ENCODE measurements at regions not wholly inside any gene's neighbourhood (a gene's known extent, or its start where the extent isn't known, plus 50 kb on each side); places are given as distances from the start of the nearest gene placed in this dataset.
A peak's percentile ranks its signal among the peaks of the same experiment; 100 is the strongest.

DNA sequence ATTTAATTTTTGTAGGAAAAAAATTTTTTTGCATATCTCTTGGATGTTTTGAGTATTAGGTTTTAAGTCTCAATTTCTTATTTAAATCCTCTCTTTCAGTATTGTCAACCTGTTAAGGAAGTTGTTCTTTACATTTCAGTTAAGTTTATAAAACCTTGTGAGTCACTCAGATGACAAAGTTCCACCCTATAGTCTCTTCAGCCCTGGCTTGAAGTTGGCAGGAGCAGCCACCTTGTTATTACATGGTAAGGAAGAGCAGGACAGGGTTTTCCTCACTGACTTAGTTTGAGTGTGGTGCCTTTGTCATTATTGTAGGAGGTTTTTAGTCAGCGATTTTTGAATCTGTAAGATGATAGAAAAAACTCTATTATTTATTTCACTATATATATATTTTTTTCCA lies 2143.9 kb downstream of the MRPL39 start:
- H3K27me3 ChIP-seq (ENCODE audit: insufficient read depth, low read length): no peaks in the 10 kb centered on the region
- no peaks in the 10 kb centered on the region for H3K36me3 ChIP-seq (ENCODE audit: insufficient read depth, low read length)
- H3K9ac ChIP-seq (ENCODE audit: low read depth, low read length): no peak overlapping the region
- peaks cover 6% of the 10 kb centered on the region; the same call in 1 of the 2 replicates for H3K4me1 ChIP-seq (ENCODE audit: insufficient read depth, low read length)
- H3K9me3 ChIP-seq (ENCODE audit: insufficient read depth, low read depth, low read length): no peaks in the 10 kb centered on the region
- no CpG with 5 or more reads among the region's 1 CpG for WGBS
- no peak overlapping the region for H3K4me3 ChIP-seq (ENCODE audit: low read length)
- H3K27ac ChIP-seq (ENCODE audit: low read depth, low read length): no peak overlapping the region

DNA sequence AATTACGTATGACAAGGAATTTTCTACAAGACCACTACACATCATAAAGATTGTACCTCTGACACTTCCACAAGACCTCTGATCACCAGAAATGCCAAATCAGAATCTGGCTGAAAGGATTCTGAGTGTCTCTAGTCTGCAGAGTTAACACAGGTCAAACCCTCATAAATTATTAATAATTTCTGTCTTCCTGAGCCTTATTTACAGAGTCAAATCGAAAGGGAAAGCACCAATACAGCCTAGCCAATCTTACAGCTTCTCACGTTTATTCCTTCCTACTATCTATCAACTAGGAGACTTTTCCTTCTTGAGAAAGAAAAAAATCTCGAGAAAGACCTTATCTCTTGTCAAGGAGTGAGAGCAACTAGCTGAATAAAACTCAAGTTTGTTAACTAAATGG lies 2151.6 kb downstream of the MRPL39 start:
- Histone ChIP-seq H3K4me3 (ENCODE audit: low read length) (no peak overlapping the region), H3K27me3 (ENCODE audit: insufficient read depth, low read length) (no peaks in the 10 kb centered on the region), H3K9ac (ENCODE audit: low read depth, low read length) (no peak overlapping the region), H3K9me3 (ENCODE audit: insufficient read depth, low read depth, low read length) (no peaks in the 10 kb centered on the region), H3K36me3 (ENCODE audit: insufficient read depth, low read length) (no peaks in the 10 kb centered on the region), H3K27ac (ENCODE audit: low read depth, low read length) (no peak overlapping the region), H3K4me1 (ENCODE audit: insufficient read depth, low read length) (no peaks in the 10 kb centered on the region)
- WGBS: 74% methylated on average over 4 of the region's 4 CpGs

DNA sequence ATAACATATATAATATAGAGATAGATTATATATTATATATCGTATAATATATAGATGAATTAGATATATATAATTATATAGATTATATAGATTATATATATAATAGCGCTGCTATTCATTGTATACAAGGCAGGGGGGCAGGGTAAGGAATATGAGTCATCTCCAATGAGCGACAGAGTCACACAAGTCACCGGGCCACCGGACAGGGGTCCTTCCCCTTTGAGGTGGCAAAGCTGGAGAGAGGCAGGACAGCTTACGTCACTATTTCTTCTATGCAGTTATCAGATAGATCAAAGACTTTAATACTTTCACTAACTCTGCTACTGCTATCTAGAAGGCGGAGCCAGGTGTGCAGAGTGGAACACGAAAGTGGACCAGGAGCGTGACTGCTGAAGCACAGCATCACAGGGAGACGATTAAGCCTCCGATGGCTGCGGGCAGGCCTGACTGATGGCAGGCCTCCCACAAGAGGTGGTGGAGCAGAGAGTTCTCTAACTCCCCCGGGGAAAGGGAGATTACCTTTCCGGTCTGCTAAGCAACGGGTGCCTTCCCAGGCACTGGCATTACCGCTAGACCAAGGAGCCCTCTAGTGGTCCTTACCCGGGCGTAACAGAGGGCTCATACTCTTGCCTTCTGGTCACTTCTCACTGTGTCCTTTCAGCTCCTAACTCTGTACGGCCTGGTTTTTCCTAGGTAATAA lies 2154.7 kb downstream of the MRPL39 start:
- 40% methylated on average over 16 of the region's 19 CpGs for WGBS
- H3K36me3 ChIP-seq (ENCODE audit: insufficient read depth, low read length): no peaks in the 10 kb centered on the region
- no peaks in the 10 kb centered on the region for H3K27me3 ChIP-seq (ENCODE audit: insufficient read depth, low read length)
- H3K4me3 ChIP-seq (ENCODE audit: low read length): peak overlapping the region; percentile 28
- H3K4me1 ChIP-seq (ENCODE audit: insufficient read depth, low read length): no peaks in the 10 kb centered on the region
- H3K9me3 ChIP-seq (ENCODE audit: insufficient read depth, low read depth, low read length): no peaks in the 10 kb centered on the region
- H3K9ac ChIP-seq (ENCODE audit: low read depth, low read length): no peak overlapping the region
- H3K27ac ChIP-seq (ENCODE audit: low read depth, low read length): no peak overlapping the region

DNA sequence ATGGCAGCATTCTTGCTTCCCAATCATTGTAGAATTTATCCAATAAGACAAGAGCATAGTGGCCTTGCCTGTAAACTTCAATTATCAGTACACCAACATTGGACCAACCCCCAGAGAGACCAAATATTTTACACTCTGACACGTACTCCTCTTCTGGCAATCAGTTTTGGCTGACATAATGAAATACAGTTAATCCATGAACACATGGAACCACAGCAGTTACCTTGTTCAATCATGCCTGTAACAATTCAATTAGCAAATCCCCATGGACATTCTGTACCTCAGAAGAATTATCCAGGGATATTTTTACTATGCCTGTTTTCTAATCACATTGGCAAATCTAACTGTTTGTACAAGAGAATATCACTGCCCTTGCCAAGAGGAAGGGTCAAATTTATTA lies 2162.0 kb downstream of the MRPL39 start:
- 80% methylated on average over 1 of the region's 1 CpG for WGBS
- no peaks in the 10 kb centered on the region for H3K9me3 ChIP-seq (ENCODE audit: insufficient read depth, low read depth, low read length)
- H3K4me3 ChIP-seq (ENCODE audit: low read length): no peak overlapping the region
- no peak overlapping the region for H3K9ac ChIP-seq (ENCODE audit: low read depth, low read length)
- H3K27ac ChIP-seq (ENCODE audit: low read depth, low read length): no peak overlapping the region
- H3K36me3 ChIP-seq (ENCODE audit: insufficient read depth, low read length): no peaks in the 10 kb centered on the region
- H3K27me3 ChIP-seq (ENCODE audit: insufficient read depth, low read length): no peaks in the 10 kb centered on the region
- no peaks in the 10 kb centered on the region for H3K4me1 ChIP-seq (ENCODE audit: insufficient read depth, low read length)

DNA sequence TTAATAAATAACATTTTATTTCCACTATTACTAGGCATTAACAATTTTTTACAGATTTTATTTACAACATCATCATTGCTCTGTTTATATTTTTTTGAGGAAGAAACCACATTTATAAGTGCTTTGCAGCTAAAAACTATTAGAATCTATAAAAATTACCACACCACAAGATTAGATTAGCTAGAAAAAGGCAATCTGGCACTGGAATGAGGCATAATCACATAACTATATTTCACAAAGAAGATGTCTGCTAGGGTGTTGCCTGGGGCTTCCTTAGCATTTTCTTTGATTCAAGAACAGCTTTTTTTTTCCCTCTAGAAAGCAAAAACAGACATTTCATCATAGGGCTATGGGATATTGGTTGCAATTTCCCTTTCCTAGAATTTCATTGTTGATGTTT lies 2169.2 kb downstream of the MRPL39 start:
- H3K9ac ChIP-seq (ENCODE audit: low read depth, low read length): no peak overlapping the region
- H3K36me3 ChIP-seq (ENCODE audit: insufficient read depth, low read length): no peaks in the 10 kb centered on the region
- H3K27ac ChIP-seq (ENCODE audit: low read depth, low read length): no peak overlapping the region
- no peak overlapping the region for H3K4me3 ChIP-seq (ENCODE audit: low read length)
- no peaks in the 10 kb centered on the region for H3K27me3 ChIP-seq (ENCODE audit: insufficient read depth, low read length)
- H3K9me3 ChIP-seq (ENCODE audit: insufficient read depth, low read depth, low read length): no peaks in the 10 kb centered on the region
- H3K4me1 ChIP-seq (ENCODE audit: insufficient read depth, low read length): no peaks in the 10 kb centered on the region

DNA sequence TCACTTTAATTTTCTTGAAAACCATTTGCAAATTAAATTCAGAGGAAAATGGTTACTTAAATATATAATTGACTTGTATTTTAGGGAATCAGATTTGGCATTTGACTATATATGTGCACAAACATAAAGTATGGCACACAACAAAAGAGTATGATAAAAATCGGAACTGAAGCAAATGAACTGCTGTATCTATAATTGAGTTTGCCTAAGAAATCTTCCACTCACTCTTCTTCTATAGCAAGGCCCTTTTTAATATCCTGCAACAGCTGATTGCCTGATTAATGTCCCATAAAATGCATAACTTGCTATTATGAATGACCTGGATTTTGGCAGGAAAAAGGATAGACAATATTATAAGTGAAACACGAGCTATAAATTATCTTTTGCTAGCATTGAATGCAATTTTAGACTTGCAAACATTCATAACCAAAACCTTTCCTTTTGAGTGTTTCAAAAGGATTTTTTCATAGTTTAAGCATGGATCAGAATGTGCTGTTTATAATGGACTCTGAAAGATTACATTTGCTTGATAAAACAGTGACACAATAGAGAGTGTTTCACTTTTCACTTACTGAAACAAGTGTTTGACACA lies 2204.3 kb downstream of the MRPL39 start:
- Histone ChIP-seq H3K27ac (ENCODE audit: low read depth, low read length) (no peak overlapping the region), H3K27me3 (ENCODE audit: insufficient read depth, low read length) (no peaks in the 10 kb centered on the region), H3K9ac (ENCODE audit: low read depth, low read length) (no peak overlapping the region), H3K4me3 (ENCODE audit: low read length) (no peak overlapping the region), H3K9me3 (ENCODE audit: insufficient read depth, low read depth, low read length) (no peaks in the 10 kb centered on the region), H3K4me1 (ENCODE audit: insufficient read depth, low read length) (no peaks in the 10 kb centered on the region), H3K36me3 (ENCODE audit: insufficient read depth, low read length) (no peaks in the 10 kb centered on the region)
- 91% methylated on average over 1 of the region's 2 CpGs for WGBS

DNA sequence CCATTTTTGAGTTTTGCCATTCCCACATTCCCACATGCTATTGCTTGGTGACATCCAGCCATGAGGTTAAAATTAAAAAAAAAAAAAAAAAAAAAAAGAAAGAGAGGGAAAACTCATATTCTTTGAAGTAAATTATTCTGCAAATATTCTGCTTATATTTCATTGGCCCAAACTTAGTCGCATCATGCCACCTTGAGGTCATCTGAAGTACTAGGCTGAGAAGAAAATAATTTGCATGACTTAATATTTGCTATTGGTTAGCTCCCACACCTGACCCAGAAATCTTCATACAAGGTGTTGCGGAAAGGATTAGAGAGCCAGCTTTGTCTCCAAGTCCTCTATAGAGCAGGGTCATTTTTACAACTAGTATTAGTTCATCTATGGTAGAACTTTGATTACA lies 2206.0 kb downstream of the MRPL39 start:
- H3K36me3 ChIP-seq (ENCODE audit: insufficient read depth, low read length): no peaks in the 10 kb centered on the region
- no peaks in the 10 kb centered on the region for H3K9me3 ChIP-seq (ENCODE audit: insufficient read depth, low read depth, low read length)
- 75% methylated on average over 2 of the region's 2 CpGs for WGBS
- no peak overlapping the region for H3K27ac ChIP-seq (ENCODE audit: low read depth, low read length)
- H3K4me1 ChIP-seq (ENCODE audit: insufficient read depth, low read length): no peaks in the 10 kb centered on the region
- H3K27me3 ChIP-seq (ENCODE audit: insufficient read depth, low read length): no peaks in the 10 kb centered on the region
- no peak overlapping the region for H3K4me3 ChIP-seq (ENCODE audit: low read length)
- no peak overlapping the region for H3K9ac ChIP-seq (ENCODE audit: low read depth, low read length)

DNA sequence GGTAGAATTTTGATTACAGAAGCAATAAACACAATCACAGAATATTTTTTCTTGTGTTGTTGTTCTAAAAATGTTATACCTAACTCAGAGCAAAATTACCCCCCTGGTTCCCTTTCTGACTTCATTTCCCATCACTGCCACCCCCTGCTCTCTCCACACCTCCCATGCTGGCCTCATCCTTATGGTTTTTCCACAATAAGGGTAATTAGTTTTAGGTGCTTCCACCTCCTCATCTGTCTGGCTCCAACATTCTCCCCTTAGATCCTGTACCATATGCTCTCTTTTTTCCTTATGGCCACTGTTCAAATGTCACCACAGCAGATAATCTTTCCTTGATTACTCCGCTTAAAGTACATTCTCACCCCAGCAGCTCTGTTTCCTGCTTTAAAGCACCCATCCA lies 2208.6 kb downstream of the MRPL39 start:
- Histone ChIP-seq H3K9me3 (ENCODE audit: insufficient read depth, low read depth, low read length) (no peaks in the 10 kb centered on the region), H3K36me3 (ENCODE audit: insufficient read depth, low read length) (no peaks in the 10 kb centered on the region), H3K27ac (ENCODE audit: low read depth, low read length) (no peak overlapping the region), H3K4me1 (ENCODE audit: insufficient read depth, low read length) (no peaks in the 10 kb centered on the region), H3K9ac (ENCODE audit: low read depth, low read length) (no peak overlapping the region), H3K27me3 (ENCODE audit: insufficient read depth, low read length) (no peaks in the 10 kb centered on the region), H3K4me3 (ENCODE audit: low read length) (no peak overlapping the region)
- WGBS: 100% methylated on average over 1 of the region's 1 CpG

DNA sequence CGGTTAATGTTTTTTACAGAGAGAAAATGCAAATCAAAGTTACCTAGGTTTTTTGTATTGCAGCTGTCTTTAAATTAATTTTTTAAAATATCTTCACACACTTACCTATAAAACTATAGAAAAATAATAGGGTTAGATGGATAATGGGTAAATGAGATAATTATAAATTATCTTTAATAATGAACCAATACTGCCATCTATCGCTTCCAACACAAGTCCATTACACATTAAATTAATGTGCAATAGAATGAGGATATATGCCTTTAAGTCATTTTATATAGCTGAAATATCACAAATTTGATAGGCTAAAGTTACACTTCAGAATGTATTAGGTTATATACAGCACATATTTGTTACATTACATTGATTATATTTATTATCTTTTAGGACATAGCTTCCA lies 2212.8 kb downstream of the MRPL39 start:
- no CpG with 5 or more reads among the region's 2 CpGs for WGBS
- Histone ChIP-seq H3K9ac (ENCODE audit: low read depth, low read length) (no peak overlapping the region), H3K36me3 (ENCODE audit: insufficient read depth, low read length) (no peaks in the 10 kb centered on the region), H3K4me3 (ENCODE audit: low read length) (no peak overlapping the region), H3K27me3 (ENCODE audit: insufficient read depth, low read length) (no peaks in the 10 kb centered on the region), H3K9me3 (ENCODE audit: insufficient read depth, low read depth, low read length) (no peaks in the 10 kb centered on the region), H3K4me1 (ENCODE audit: insufficient read depth, low read length) (peaks cover 8% of the 10 kb centered on the region), H3K27ac (ENCODE audit: low read depth, low read length) (no peak overlapping the region)

DNA sequence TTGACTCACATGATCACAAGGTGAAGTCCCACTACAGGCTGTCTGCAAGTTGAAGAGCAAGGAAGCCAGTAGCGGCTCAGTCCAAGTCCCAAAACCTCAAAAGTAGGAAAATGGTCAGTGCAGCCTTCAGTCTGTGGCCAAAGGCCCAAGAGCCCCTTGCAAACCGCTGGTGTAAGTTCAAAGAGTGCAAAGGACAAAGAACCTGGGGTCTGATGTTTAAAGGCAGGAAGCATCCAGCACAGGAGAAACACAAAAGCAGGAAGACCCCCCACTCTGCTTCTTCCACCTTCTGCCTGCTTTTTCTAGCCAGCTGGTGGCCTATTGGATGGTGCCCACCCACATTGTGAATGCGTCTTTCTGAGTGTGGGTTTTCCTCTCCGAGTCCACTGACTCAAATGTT lies 2222.6 kb downstream of the MRPL39 start:
- H3K4me1 ChIP-seq (ENCODE audit: insufficient read depth, low read length): peaks cover 33% of the 10 kb centered on the region
- WGBS: 46% methylated on average over 4 of the region's 4 CpGs
- peaks cover 4% of the 10 kb centered on the region for H3K9me3 ChIP-seq (ENCODE audit: insufficient read depth, low read depth, low read length)
- no peaks in the 10 kb centered on the region for H3K36me3 ChIP-seq (ENCODE audit: insufficient read depth, low read length)
- peak overlapping the region; percentile 61; the same call in 1 of the 2 replicates for H3K9ac ChIP-seq (ENCODE audit: low read depth, low read length)
- H3K4me3 ChIP-seq (ENCODE audit: low read length): peak overlapping the region; percentile 68
- no peaks in the 10 kb centered on the region for H3K27me3 ChIP-seq (ENCODE audit: insufficient read depth, low read length)
- H3K27ac ChIP-seq (ENCODE audit: low read depth, low read length): peak overlapping the region; percentile 86

DNA sequence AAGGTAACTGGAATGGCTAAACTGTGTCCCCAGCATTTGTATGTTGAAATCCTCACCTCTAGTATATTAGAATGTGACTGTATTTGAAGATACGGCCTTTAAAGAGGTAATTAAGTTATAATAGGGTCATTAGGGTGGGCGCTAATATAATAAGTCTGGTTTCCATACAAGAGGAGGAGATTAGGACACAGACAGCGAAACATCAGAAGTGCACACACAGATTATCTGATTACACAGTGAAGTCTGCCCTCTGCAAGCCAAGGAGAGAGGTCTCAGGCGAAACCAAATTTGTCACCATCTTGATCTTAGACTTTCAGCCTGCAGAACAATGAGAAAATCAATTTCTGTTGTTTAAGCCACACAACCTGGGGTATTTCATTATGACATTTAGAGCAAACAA lies 2233.1 kb downstream of the MRPL39 start:
- no peaks in the 10 kb centered on the region for H3K27me3 ChIP-seq (ENCODE audit: insufficient read depth, low read length)
- H3K9ac ChIP-seq (ENCODE audit: low read depth, low read length): no peak overlapping the region
- 89% methylated on average over 4 of the region's 4 CpGs for WGBS
- no peak overlapping the region for H3K27ac ChIP-seq (ENCODE audit: low read depth, low read length)
- H3K9me3 ChIP-seq (ENCODE audit: insufficient read depth, low read depth, low read length): peaks cover 9% of the 10 kb centered on the region
- peaks cover 21% of the 10 kb centered on the region for H3K36me3 ChIP-seq (ENCODE audit: insufficient read depth, low read length)
- H3K4me1 ChIP-seq (ENCODE audit: insufficient read depth, low read length): no peaks in the 10 kb centered on the region
- no peak overlapping the region for H3K4me3 ChIP-seq (ENCODE audit: low read length)

Data from HUES64 (cell line).